Liver (tissue), 3 donors: ENCODE measurements at regions not wholly inside any gene's neighbourhood (a gene's known extent, or its start where the extent isn't known, plus 50 kb on each side); places are given as distances from the start of the nearest gene placed in this dataset.

Source experiments
- FOXA2 ChIP-seq: IDR thresholded peaks from 2 replicates; pipeline ENCODE4 v1.6.1; 2016; ENCODE audit warnings: antibody characterized with exemption
- GABPA ChIP-seq, 2 donors: IDR thresholded peaks in 1 of 2; conservative IDR thresholded peaks in 1 of 2; 2 replicates each; pipeline ENCODE4 v1.6.1; 2016; ENCODE audit warnings: antibody characterized with exemption in 2 of 2, mild to moderate bottlenecking in 1 of 2, moderate library complexity in 1 of 2
- JUND ChIP-seq, 2 donors: IDR thresholded peaks; 2 replicates each; pipeline ENCODE4 v1.6.1; 2016; ENCODE audit warnings: antibody characterized with exemption in 2 of 2
- YY1 ChIP-seq: IDR thresholded peaks from 2 replicates; pipeline ENCODE4 v1.6.1; 2016; ENCODE audit warnings: antibody characterized with exemption, mild to moderate bottlenecking
- TF ChIP-seq, protein P1 (sequence below): fragments of 150-350 bp; IDR thresholded peaks from 2 replicates; pipeline ENCODE4 v1.5.1; 2017; ENCODE audit warnings: improper control_type of control experiment, low read depth, low read length; ENCODE audit not compliant: missing input control
- TF ChIP-seq, protein P2 (sequence below): IDR thresholded peaks from 2 replicates; pipeline ENCODE4 v1.6.1; 2016; ENCODE audit warnings: antibody characterized with exemption
- TF ChIP-seq, protein P3 (sequence below): IDR thresholded peaks from 2 replicates; pipeline ENCODE4 v1.6.1; 2016; ENCODE audit warnings: antibody characterized with exemption, mild to moderate bottlenecking
- TF ChIP-seq, protein P4 (sequence below): IDR thresholded peaks from 2 replicates; pipeline ENCODE4 v1.6.1; 2016; ENCODE audit warnings: antibody characterized with exemption
- donor health status: healthy.
- donor health status: healthy.

DNA sequence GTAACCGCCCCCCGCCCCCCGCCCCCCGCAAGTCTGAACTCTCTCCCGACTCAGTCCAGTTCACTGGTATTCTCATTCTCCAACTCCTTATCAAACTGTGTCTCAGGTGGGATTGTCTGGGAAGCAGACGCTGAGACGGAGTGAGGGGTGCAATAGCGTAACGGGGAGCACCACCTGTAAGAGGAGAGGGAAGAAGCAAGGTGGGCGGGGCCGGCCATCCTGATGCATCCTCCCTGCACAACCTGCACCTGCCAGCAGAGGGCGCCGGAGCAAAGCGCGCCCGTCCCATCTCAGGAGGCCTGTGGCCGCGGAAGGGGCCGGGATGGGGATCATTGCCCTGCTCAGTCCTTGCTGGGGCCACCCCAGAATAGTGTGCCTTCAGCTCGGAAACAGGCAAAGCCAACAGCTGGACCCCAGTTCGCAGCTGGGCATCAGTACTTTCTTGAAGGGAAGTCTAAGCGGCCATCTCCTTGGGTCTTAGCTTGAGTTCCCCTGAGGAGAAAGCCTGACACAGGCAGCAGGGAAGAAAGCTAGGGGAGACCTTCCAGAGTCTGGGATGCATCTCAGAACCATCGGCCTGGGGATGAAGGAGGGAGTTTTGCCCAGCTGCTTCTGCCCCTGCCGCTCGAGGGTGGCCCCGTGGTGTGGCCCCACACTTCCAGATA, 208.0 kb downstream of the TFCP2L1 start:
- TF ChIP-seq, protein P1, sequence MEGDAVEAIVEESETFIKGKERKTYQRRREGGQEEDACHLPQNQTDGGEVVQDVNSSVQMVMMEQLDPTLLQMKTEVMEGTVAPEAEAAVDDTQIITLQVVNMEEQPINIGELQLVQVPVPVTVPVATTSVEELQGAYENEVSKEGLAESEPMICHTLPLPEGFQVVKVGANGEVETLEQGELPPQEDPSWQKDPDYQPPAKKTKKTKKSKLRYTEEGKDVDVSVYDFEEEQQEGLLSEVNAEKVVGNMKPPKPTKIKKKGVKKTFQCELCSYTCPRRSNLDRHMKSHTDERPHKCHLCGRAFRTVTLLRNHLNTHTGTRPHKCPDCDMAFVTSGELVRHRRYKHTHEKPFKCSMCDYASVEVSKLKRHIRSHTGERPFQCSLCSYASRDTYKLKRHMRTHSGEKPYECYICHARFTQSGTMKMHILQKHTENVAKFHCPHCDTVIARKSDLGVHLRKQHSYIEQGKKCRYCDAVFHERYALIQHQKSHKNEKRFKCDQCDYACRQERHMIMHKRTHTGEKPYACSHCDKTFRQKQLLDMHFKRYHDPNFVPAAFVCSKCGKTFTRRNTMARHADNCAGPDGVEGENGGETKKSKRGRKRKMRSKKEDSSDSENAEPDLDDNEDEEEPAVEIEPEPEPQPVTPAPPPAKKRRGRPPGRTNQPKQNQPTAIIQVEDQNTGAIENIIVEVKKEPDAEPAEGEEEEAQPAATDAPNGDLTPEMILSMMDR = peak; percentile 81
- TF ChIP-seq GABPA (IDR thresholded peaks at IDR 0.05 in 1 of 2, conservative IDR thresholded peaks at IDR 0.05 in 1 of 2) (no peak), YY1 (no peak), FOXA2 (no peak), JUND (IDR thresholded peaks at IDR 0.05) (no peak)
- TF ChIP-seq, protein P2, sequence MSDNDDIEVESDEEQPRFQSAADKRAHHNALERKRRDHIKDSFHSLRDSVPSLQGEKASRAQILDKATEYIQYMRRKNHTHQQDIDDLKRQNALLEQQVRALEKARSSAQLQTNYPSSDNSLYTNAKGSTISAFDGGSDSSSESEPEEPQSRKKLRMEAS = no peak
- TF ChIP-seq, protein P3, sequence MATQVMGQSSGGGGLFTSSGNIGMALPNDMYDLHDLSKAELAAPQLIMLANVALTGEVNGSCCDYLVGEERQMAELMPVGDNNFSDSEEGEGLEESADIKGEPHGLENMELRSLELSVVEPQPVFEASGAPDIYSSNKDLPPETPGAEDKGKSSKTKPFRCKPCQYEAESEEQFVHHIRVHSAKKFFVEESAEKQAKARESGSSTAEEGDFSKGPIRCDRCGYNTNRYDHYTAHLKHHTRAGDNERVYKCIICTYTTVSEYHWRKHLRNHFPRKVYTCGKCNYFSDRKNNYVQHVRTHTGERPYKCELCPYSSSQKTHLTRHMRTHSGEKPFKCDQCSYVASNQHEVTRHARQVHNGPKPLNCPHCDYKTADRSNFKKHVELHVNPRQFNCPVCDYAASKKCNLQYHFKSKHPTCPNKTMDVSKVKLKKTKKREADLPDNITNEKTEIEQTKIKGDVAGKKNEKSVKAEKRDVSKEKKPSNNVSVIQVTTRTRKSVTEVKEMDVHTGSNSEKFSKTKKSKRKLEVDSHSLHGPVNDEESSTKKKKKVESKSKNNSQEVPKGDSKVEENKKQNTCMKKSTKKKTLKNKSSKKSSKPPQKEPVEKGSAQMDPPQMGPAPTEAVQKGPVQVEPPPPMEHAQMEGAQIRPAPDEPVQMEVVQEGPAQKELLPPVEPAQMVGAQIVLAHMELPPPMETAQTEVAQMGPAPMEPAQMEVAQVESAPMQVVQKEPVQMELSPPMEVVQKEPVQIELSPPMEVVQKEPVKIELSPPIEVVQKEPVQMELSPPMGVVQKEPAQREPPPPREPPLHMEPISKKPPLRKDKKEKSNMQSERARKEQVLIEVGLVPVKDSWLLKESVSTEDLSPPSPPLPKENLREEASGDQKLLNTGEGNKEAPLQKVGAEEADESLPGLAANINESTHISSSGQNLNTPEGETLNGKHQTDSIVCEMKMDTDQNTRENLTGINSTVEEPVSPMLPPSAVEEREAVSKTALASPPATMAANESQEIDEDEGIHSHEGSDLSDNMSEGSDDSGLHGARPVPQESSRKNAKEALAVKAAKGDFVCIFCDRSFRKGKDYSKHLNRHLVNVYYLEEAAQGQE = no peak
- TF ChIP-seq, protein P4, sequence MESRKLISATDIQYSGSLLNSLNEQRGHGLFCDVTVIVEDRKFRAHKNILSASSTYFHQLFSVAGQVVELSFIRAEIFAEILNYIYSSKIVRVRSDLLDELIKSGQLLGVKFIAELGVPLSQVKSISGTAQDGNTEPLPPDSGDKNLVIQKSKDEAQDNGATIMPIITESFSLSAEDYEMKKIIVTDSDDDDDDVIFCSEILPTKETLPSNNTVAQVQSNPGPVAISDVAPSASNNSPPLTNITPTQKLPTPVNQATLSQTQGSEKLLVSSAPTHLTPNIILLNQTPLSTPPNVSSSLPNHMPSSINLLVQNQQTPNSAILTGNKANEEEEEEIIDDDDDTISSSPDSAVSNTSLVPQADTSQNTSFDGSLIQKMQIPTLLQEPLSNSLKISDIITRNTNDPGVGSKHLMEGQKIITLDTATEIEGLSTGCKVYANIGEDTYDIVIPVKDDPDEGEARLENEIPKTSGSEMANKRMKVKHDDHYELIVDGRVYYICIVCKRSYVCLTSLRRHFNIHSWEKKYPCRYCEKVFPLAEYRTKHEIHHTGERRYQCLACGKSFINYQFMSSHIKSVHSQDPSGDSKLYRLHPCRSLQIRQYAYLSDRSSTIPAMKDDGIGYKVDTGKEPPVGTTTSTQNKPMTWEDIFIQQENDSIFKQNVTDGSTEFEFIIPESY = no peak
